GM19463 (cell line): ENCODE measurements at regions not wholly inside any gene's neighbourhood (a gene's known extent, or its start where the extent isn't known, plus 50 kb on each side); places are given as distances from the start of the nearest gene placed in this dataset.
"Not testable (repeated sequence)": the region's sequence is repeated elsewhere in the genome, so short reads cannot be mapped to it uniquely, and the experiment has no call there.

Experiments used
- ATAC-seq: cut with Tn5 transposase; IDR thresholded peaks from one replicate; pipeline ENCODE4 v1.9.1; 2021; ENCODE audit warnings: mild to moderate bottlenecking, moderate library complexity; ENCODE audit not compliant: unreplicated experiment

DNA sequence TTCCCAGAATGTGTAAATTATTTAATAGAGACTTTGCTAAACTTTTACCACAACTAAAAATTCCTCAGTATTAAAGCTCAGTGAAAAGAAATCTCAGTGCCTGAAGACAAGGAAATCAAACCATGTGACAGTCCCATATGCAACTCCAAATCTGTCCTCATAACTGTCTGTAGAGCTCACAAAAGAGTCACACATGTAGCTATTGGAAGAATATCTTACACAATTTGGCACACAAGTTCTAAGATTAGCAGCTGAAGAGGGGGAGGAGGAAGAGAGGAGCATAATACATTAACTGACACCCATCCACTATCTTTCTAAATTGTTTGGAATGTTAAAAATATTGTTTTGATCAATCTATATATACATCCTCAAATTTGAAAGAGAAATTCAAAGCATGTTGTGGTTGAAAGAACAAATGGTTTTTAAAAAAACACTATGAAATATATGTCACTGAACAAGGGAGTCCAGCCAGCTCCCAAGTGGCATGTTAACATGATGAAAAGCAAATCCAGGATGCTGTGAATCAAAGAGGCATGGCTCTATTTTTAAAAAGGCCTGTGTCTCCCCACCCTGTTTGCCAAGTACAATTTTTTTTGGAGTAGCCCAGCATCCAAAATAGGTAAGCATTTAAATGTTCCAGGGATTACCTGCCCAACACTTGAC lies 126.3 kb upstream of the NANOGP8 start:
- no peak for ATAC-seq

DNA sequence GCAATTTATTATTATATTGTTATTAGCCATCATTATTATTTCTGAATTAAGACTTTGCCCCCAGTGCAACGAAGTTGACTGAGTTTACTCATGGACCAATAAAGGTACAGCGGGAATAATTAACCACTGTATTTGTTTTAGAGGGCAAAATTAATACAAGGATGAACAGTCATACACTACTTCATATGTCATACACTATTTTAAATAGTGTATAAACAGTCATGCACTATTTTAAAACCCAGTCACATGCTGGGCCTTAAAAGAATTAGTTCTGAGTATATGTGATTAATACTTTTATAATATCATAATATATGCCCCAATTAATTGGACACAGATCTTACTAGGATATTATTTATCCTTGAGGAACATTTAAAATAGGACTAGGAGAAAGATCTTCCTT lies 125.3 kb upstream of the NANOGP8 start:
- no peak for ATAC-seq

DNA sequence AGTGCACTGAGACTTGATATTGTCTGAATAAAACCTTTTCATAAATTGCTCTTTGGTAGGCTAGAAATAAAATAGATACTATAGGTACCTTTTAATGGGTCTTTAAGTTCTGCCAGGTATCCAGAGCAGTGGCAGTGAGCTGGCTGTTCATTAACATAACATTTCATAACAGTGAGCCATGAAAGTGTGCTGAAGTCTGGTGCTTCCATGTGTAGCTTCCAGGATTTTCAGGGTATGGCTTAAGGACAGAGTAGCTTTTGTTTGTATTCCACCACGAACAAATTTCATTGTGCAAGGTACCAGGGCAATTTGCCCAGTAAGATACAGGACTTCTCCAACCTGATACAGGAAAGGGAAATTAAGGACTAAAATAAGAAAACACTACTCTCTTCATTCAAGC lies 124.7 kb upstream of the NANOGP8 start:
- no peak for ATAC-seq

DNA sequence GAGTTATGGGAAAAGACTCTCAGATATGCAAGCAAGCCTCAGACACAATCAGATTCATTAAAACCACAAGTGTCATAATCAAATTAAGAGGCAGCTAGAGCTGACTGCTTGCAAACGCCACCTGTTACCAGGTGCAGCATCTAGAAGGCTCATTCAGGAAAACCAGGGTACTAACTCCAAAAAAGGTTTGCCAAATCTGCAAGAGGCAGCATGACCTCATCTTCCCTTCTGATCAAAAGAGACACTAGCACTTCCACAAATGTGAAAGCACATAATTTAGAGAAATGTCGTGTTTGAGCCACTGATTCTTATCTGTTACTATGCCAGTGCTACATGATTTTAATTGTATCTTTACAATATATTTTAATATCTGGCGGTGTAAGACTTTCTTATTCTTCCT lies 123.3 kb upstream of the NANOGP8 start:
- ATAC-seq, result no peak

DNA sequence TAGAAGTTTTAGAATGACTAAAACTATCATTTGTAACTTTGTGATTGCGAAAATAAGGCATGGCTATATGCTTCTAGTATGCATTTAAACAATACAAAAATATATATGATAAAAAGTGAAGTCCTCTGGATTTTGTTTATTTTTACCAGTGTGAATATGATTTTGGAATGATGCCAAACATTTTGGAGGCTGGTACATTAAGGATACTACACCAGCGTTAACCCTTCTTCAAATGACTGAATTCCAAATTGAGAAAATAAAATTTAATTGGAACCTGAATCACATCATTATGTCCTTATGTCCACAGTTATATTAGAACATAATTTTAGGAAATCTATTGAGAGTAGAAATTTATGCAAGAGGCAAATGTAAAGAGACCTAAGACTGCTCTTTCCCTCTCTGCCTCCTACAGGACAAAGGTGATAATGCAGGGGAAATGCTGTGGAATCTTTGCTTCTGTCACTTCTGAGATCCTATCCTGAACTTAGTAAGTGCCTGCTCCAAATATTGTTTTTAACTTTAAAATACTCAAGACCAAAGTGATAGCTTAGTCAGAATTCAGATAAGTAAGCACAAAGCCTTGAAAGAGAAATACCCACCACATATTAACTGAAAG lies 121.1 kb upstream of the NANOGP8 start:
- no peak for ATAC-seq

DNA sequence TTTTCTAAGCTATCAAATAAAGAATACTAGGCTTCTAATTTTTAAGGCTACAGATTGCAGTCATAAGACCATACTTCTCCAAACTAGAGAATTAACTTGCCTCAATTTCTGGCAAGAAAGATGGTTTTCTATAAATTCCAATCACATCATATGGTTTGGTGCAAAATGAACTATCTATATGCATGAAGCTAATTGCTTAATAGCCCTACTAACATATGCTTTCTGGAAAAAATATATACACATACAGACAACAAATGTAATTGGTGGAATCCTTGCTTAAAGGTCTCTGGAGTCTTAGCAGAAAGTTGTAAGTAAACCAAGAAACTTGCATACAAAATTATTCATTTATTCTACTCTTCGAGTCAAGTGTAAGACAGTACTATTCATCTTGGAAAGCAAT lies 113.1 kb upstream of the NANOGP8 start:
- no peak for ATAC-seq

DNA sequence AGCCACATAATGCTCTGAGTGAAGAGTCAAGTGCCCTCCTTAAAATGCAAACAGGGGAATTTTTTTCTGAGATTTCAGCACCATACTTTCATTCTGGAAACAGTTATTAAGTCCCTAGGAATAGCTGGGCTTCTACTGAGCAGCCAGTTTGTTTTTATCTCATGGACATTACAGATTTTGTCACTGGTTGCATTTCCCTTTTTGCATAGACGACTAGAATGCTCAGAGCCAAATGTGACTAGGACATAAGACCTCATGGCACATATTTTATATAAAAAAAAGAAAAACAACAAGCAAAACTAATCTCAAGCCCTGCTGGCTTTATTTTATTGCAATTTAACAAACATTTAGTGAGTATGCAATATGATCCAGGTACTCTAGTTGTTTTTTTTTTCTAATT lies 112.7 kb upstream of the NANOGP8 start:
- no peak for ATAC-seq

DNA sequence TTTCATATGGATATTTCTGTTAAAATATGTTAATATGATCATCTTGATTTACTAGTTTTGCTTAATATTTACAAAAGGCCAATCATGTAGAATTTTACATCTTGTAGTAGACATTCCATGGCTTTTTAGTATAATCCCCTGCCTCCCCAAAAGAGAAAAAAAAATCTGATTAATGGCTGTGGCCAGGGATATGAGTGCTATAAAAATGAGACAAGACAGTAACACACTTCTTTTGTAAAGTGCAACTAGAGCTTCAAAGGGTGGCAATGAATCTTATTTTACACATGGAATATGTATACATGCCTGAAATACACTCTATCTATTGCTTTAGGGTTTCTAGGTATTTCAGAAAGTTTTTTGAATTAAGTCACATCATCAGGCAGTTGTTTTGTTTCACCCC lies 112.2 kb upstream of the NANOGP8 start:
- no peak for ATAC-seq

DNA sequence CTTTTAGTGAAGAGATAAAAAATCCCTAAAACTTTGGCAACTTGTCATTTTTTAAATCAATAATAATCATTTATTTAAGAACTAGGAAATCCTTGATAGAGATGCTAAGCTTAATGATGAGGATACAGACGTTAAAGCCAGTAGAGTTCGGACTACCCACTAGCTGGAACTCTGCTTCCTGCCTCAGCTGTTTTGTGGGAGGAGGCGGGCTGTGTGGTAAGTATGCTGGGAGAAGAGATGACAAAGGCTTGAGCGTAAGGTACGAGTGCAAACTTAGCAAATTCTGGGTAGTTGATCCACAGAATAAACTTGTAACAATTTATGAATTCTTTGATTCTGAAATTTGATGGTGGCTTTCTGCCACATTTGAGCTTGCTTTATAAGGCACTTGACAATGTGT lies 111.2 kb upstream of the NANOGP8 start:
- no peak for ATAC-seq

DNA sequence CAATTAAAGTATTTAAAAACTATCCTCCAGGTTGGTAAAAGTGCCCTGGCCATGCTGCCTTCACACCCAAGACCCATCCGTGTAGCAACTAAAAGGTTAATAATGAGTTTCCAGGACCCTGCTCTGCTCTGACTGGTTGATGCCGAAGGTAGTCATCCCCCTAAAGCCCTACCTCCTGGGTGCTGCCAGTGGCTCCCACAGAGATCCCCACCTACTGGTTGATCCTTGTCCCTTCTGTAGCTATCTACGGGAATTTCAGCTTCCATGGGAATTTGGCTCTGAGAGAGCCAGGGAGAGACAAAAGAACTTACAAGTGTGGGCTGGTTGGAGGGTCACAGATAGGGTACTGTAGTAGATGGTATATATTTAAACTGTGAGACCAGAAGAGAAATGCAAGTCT lies 110.6 kb upstream of the NANOGP8 start:
- ATAC-seq, result no peak

DNA sequence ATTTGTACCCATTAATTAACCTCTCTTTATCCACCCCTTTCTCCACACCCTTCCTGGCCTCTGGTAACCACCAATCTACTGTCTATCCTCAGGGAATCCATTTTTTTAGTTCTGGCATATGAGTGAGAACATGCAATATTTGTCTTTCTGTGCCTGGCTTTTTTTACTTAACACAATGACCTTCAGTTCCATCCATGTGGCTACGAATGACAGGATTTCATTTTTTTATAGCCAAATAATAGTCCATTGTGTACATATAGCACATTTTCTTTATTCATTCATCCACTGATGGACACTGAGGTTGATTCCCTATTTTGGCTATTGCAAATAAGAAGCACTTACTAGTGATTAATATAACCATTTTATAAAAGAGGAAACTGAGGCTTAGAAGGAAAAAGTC lies 109.9 kb upstream of the NANOGP8 start:
- ATAC-seq, result no peak

DNA sequence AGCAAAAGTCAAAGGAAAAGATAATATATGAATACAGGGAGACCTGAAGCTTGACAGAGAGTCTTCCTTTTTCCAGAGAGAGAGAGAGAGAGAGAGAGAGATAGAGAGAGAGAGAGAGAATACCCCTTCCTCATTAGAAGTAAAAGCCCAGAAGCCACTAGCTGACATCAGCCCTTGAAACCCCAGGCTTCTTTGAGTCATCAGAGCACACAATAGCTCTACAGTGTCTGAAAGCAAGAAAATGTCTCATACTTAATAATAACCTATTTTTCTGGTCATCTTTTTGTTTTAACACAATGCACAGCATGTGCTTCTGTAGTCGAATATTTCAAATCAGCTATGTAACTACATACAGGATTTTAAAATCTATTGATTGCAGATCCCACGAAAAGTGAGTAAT lies 109.2 kb upstream of the NANOGP8 start:
- no peak for ATAC-seq

DNA sequence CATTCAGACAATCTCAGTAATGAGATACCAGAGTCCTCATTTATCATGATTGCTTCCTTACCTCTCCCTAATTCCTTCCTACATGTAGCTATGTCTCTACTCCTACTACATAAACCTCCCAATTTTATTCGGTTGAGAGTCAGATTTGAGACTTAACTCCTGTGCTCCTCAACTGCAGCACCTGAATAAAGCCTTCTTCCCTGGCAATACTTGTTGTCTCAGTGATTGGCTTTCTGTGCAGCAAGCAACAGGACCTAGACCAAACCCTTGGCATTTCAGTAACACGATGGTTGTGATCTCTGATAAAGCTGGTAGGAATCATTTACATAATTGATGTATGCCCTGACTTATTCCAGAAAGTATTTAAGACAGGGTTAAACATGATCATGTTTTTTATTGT lies 106.7 kb upstream of the NANOGP8 start:
- ATAC-seq, result no peak

DNA sequence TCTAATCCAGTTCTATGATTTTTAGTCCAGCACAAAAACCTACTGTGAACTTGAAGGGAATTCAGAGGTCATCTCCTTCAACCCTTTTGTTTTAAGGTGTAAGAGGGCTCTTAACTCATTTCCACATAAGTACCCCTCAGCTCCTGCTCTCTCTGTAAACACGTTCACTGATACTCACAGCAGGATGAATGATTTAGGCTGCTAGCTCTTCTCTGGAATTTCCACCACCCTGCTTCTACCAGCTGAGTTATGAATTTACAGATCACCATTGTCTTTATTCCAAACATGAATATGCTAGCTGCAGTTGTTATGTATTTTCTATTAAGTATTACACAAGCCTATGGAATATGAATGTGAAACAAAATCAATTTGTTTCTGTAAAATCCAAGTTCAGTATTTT lies 101.3 kb upstream of the NANOGP8 start:
- ATAC-seq, result no peak

DNA sequence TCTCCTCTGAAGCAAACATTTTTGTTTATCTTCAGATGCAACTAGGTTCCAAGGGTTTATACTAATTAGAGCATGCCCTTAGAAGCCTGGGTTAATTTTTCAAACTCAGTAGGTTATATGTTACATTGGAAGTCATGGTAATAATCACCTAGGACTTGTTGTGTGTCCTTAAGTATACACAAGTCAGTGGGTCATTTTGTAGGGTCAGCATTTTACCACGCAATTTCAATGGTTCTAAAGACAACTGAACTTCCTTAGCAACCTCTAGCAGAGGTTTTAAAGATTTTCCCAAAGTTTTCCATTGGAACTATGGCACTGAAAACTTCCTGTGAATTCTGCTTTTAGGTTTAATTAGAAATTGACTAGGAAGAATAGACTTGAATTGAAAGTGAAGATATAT lies 99.6 kb upstream of the NANOGP8 start:
- ATAC-seq, result no peak

DNA sequence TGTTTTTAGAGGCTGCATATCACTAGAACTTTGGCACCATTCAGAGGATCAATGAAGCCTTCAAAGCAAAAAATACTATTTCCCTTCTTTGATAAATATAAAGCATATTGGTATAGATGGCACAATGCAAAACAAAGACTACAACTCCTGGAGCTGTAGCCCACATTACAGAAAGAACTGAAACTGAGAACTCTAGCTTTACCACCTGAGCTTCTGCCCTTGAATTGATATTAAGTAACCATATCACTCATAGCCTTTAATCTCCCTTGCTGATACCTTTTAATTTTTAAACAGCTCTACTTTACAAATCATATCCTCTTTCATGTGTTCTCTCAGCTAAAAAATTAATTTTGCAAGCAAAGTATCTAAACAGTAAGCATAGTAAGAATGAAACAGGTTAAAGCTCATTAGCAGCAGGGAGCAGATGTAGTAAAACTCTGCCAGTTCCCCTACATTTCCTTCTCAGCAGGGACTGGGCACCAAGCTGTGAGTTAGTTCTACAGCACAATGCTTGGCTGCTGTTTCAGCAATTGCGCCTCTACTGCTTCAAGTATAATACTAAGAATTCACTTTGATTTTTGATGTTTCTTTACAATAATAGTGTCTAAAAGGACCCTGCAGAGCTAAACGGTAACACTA lies 97.9 kb upstream of the NANOGP8 start:
- ATAC-seq, result peak; percentile 86

DNA sequence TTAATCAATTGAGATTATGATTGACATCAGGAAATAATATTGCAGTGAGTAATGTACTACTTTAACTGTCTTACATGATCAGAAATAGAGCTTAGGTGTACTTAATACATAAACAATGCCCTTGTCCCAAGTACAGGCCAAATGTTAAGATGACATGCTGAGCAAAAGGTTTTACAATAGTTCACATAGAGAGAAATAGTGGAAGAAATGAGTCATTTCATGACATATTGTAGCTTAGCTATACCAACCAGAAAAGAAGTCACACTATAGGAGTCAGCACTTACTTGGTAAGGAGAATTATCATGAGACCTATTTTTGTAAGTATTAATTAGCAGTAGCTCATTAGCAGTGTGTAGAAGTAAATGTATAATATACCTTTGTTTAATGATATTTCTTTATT lies 96.4 kb upstream of the NANOGP8 start:
- ATAC-seq, result peak; percentile 53

DNA sequence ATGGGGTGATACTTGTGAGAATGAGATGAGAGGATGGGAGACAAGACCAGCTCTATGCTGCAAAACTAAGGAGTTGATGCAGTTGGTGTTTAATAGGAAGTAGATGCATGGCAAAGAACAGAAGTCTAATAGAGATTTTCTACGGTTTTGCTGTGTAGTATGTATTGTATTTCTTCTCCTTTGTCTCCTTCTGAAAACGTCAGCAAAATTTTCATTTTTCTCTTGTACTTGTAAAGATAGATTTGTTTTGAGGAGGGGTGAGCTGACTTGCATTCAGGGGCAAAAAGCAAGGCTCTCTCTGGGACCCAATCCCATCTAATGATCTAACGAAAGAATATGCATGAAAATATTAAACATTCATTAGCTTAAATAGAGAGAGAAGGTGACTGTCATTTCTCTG lies 94.6 kb upstream of the NANOGP8 start:
- no peak for ATAC-seq

DNA sequence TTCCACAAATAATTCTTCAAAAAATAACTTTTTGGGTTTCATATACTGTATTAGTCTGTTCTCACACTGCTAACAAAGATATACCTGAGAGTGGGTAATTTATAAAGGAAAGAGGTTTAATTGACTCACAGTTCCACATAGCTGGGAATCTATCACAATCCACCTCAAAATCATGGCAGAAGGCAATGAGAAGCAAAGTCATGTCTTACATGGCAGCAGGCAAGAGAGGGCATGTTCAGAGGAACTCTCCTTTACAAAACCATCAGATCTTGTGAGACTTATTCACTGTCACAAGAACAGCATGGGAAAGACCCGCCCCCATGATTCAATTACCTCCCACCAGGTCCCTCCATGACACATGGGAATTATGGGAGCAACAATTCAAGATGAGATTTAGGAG lies 93.1 kb upstream of the NANOGP8 start:
- not testable (repeated sequence) for ATAC-seq

DNA sequence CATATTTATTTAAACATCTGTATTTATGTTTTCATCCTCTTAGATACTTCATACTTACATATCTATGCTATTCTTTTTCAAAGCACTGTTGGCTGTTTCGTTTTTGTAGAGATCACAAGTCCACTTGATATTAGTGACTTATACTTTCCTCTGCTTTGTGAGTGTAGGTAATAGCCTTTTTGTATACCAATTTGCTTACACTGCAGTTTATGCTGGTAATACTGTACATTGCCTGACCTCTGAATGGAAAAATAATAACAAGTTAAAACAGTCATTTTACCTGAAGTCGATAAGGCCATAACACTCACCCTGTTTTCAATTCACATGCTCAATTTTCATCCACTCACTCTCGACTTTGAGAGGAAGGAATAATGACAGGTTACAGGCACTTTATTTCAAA lies 89.9 kb upstream of the NANOGP8 start:
- no peak for ATAC-seq

DNA sequence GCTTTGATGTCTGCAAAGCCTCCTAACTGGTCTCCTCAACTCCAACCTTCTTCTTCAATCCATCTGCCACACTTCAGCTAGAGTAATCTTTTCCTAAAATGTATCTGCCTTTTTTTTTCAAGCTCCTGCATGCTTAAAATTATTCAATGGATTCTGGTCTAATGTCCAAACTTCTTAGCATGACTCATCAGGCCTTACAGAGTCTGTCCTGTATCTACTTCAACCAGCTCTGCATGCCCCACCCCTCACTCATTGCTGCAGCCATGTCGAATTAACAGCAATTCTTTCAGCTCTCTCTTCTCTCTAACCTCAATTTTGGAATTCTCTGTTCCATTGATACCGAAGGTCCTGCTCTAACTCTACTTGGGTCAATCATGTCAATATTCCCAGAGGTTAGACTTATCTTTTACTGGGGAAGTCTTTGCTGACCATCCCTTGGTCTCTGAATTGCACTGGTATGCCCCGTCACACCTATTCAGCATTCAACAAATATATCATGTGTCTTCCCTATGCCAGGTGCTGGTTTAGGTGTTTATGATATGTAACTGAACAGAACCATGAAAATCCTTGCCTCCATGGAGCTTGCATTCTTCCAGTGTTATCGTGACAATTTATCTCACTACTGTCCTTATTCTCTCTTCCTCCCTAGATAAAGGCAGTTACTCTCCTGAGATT lies 88.5 kb upstream of the NANOGP8 start:
- no peak for ATAC-seq

DNA sequence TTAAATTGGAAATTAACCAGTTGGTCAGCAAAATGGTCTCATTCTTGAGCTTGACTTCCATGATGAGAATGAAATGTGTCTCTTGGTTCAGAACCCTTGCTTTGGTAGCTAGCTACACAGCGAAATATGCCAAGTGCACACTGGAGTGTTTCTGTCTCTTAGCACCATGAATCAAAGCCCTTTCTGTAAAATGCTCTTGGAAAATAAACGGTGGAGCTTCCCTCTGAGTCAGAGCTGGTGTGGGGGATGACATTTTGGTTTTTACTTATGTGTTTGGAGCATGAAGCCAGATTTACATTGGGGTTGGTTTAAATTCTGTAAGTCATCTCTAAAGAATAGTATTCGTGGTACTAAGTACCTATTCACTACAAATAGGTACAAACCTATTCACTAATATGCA lies 85.1 kb upstream of the NANOGP8 start:
- ATAC-seq, result no peak
